ENCODE measurements at regions not wholly inside any gene's neighbourhood (a gene's known extent, or its start where the extent isn't known, plus 50 kb on each side); places are given as distances from the start of the nearest gene placed in this dataset.

GRCh38 chr2:67013821-67014220 lies 383.3 kb upstream of the ETAA1 start (continued):
- TF ChIP-seq ZBTB40 (IDR thresholded peaks at IDR 0.05; ENCODE audit: borderline replicate concordance) = no peak
- TF ChIP-seq SPI1 (IDR thresholded peaks at IDR 0.05; ENCODE audit: borderline replicate concordance, insufficient read depth, low read depth, low read length) = no peak
- no peak for TF ChIP-seq MTA3 (IDR thresholded peaks at IDR 0.05; ENCODE audit: borderline replicate concordance, low read length)
- no peak for TF ChIP-seq HDAC6 (IDR thresholded peaks at IDR 0.05; ENCODE audit: unreplicated experiment)
- no peak for TF ChIP-seq E2F8 (IDR thresholded peaks at IDR 0.05; ENCODE audit: low read depth, partially characterized antibody)
- no peak for TF ChIP-seq CHD4 (IDR thresholded peaks at IDR 0.05)
- TF ChIP-seq NFIC (IDR thresholded peaks at IDR 0.05; ENCODE audit: low read depth, low read length) = no peak
- TF ChIP-seq CEBPZ (IDR thresholded peaks at IDR 0.05; ENCODE audit: low read depth, low read length) = no peak
- no peak for TF ChIP-seq NR2C1 (IDR thresholded peaks at IDR 0.05)
- no peak for TF ChIP-seq NKRF (conservative IDR thresholded peaks at IDR 0.05)

All from GM12878 (cell line).